H1 (cell line): ENCODE measurements at regions not wholly inside any gene's neighbourhood (a gene's known extent, or its start where the extent isn't known, plus 50 kb on each side); places are given as distances from the start of the nearest gene placed in this dataset.

Experiments
- CTCF ChIA-PET: fragments of 300-600 bp; sonication (Branson Sonifier 250); formaldehyde crosslinking; loops from one replicate; lab custom pipeline; 2021; ENCODE audit not compliant: partially characterized antibody; lab: Charles Lee
- POLR2A ChIA-PET: fragments of 300-600 bp; sonication (Branson Sonifier 250); formaldehyde crosslinking; loops from one replicate; lab custom pipeline; 2021; ENCODE audit warnings: inconsistent platforms; ENCODE audit not compliant: partially characterized antibody; lab: Charles Lee
- DNase-seq, 2 experiments: peaks; one replicate each; pipeline versions ENCODE4 v3.0.0 to v3.0.0-alpha.2; 2010 to 2022; ENCODE audit warnings: low spot score in 2 of 2, low read depth in 1 of 2, mixed read lengths in 1 of 2
- FAIRE-seq: peaks from 2 replicates; lab custom pipeline; 2011; peaks lifted over from hg19 to GRCh38; lab: Jason Lieb, UNC
- H2AFZ ChIP-seq: 2 replicates; pipeline ENCODE4 v1.8.1; 2012; ENCODE audit warnings: low read length, inconsistent platforms
- H2AK5ac ChIP-seq: 2 replicates; pipeline ENCODE4 v1.6.1; 2013; ENCODE audit warnings: low read depth, low read length
- H2BK120ac ChIP-seq: replicated peaks from 2 replicates; pipeline ENCODE3; 2013; ENCODE audit warnings: low read depth, low read length, inconsistent platforms
- H2BK12ac ChIP-seq: 2 replicates; pipeline ENCODE4 v1.6.1; 2013; ENCODE audit warnings: low read depth, low read length
- H2BK15ac ChIP-seq: 2 replicates; pipeline ENCODE4 v1.6.1; 2013; ENCODE audit warnings: low read length
- H2BK20ac ChIP-seq: 2 replicates; pipeline ENCODE4 v1.6.1; 2013; ENCODE audit warnings: low read length
- H2BK5ac ChIP-seq: 2 replicates; pipeline ENCODE4 v1.6.1; 2013; ENCODE audit warnings: low read depth, low read length
- H3K14ac ChIP-seq: 2 replicates; pipeline ENCODE4 v1.6.1; 2013; ENCODE audit warnings: inconsistent platforms; ENCODE audit not compliant: insufficient read length
- H3K18ac ChIP-seq: 2 replicates; pipeline ENCODE4 v1.6.1; 2013; ENCODE audit warnings: low read length; ENCODE audit errors: extremely low read depth
- H3K23ac ChIP-seq: 2 replicates; pipeline ENCODE4 v1.6.1; 2013; ENCODE audit warnings: inconsistent platforms; ENCODE audit not compliant: insufficient read length
- H3K23me2 ChIP-seq: 2 replicates; pipeline ENCODE4 v1.6.1; 2013; ENCODE audit warnings: low read depth, low read length
- H3K27ac ChIP-seq: 2 replicates; pipeline ENCODE4 v1.6.1; 2011; ENCODE audit warnings: low read depth, low read length, inconsistent platforms
- H3K27me3 ChIP-seq, 4 experiments: replicated peaks in 1 of 4; 1 replicate in 1 of 4; 2 replicates in 3 of 4; pipeline versions ENCODE4 v1.6.1 to v1.8.1; 2011 to 2013; ENCODE audit warnings: low read length in 3 of 4, mild to moderate bottlenecking in 3 of 4, inconsistent platforms in 2 of 4, mixed read lengths in 2 of 4, moderate library complexity in 1 of 4; ENCODE audit not compliant: control insufficient read depth in 3 of 4, insufficient read depth in 3 of 4; ENCODE audit errors: extremely low read depth in 1 of 4
- H3K36me3 ChIP-seq, 4 experiments: 2 replicates each; pipeline versions ENCODE4 v1.6.1 to v1.8.1; 2011 to 2013; ENCODE audit warnings: mild to moderate bottlenecking in 4 of 4, low read length in 3 of 4, moderate library complexity in 2 of 4, control low read depth in 1 of 4, inconsistent platforms in 1 of 4; ENCODE audit not compliant: insufficient read depth in 4 of 4, control insufficient read depth in 2 of 4
- H3K4ac ChIP-seq: replicated peaks from 2 replicates; pipeline ENCODE3; 2013; ENCODE audit warnings: low read length, low read depth, mixed read lengths, inconsistent platforms; ENCODE audit not compliant: insufficient read length
- H3K4me1 ChIP-seq, 4 experiments: replicated peaks in 1 of 4; 1 replicate in 1 of 4; 2 replicates in 3 of 4; pipeline versions ENCODE4 v1.6.1 to v1.8.1; 2011 to 2013; ENCODE audit warnings: low read length in 3 of 4, inconsistent platforms in 2 of 4, mixed read lengths in 1 of 4; ENCODE audit not compliant: insufficient read depth in 4 of 4, control insufficient read depth in 3 of 4
- H3K4me2 ChIP-seq, 2 experiments: 2 replicates each; pipeline versions ENCODE4 v1.6.1 to v1.8.1; 2011 to 2013; ENCODE audit warnings: low read depth in 2 of 2, low read length in 2 of 2, control low read depth in 1 of 2, inconsistent platforms in 1 of 2, mild to moderate bottlenecking in 1 of 2; ENCODE audit not compliant: insufficient read depth in 1 of 2
- H3K4me3 ChIP-seq, 4 experiments: fragments of 200-600, 300-600 bp in 1 of 4; sonication (generic), shearing (Covaris generic), sonication (Bioruptor Twin) in 1 of 4; 2 replicates each; pipeline versions ENCODE4 v1.5.1 to v1.8.1; 2011 to 2016; ENCODE audit warnings: low read length in 4 of 4, low read depth in 3 of 4, control low read depth in 2 of 4, inconsistent platforms in 2 of 4, mild to moderate bottlenecking in 2 of 4, mixed read lengths in 1 of 4, moderate library complexity in 1 of 4; ENCODE audit not compliant: insufficient read depth in 2 of 4; ENCODE audit errors: extremely low read depth in 1 of 4
- H3K56ac ChIP-seq: replicated peaks from 2 replicates; pipeline ENCODE3; 2013; ENCODE audit warnings: low read depth, mild to moderate bottlenecking, mixed read lengths, low read length, inconsistent platforms; ENCODE audit not compliant: insufficient read length
- H3K79me1 ChIP-seq: 2 replicates; pipeline ENCODE4 v1.6.1; 2013; ENCODE audit warnings: low read depth, low read length, control low read depth
- H3K79me2 ChIP-seq, 2 experiments: 2 replicates each; pipeline versions ENCODE4 v1.6.1 to v1.8.1; 2012 to 2013; ENCODE audit warnings: low read length in 2 of 2, mild to moderate bottlenecking in 2 of 2, inconsistent platforms in 1 of 2; ENCODE audit not compliant: insufficient read depth in 2 of 2, control insufficient read depth in 1 of 2
- H3K9ac ChIP-seq, 4 experiments: replicated peaks in 1 of 4; 1 replicate in 1 of 4; 2 replicates in 3 of 4; pipeline versions ENCODE4 v1.6.1 to v1.8.1; 2011 to 2013; ENCODE audit warnings: low read depth in 3 of 4, low read length in 3 of 4, control low read depth in 2 of 4, mild to moderate bottlenecking in 2 of 4, moderate library complexity in 2 of 4, inconsistent platforms in 1 of 4; ENCODE audit errors: extremely low read depth in 1 of 4
- H3K9me3 ChIP-seq, 2 experiments: 2 replicates each; pipeline versions ENCODE4 v1.6.1 to v1.8.1; 2012 to 2013; ENCODE audit warnings: mild to moderate bottlenecking in 2 of 2, moderate library complexity in 2 of 2, control low read depth in 1 of 2, inconsistent platforms in 1 of 2, low read depth in 1 of 2, low read length in 1 of 2, mixed read lengths in 1 of 2; ENCODE audit not compliant: insufficient read depth in 2 of 2
- H4K20me1 ChIP-seq, 2 experiments: replicated peaks in 1 of 2; 2 replicates each; pipeline versions ENCODE3 to v1.8.1; 2011 to 2013; ENCODE audit warnings: inconsistent platforms in 2 of 2, low read length in 2 of 2, mild to moderate bottlenecking in 1 of 2; ENCODE audit not compliant: insufficient read depth in 2 of 2, control insufficient read depth in 1 of 2
- H4K5ac ChIP-seq: 2 replicates; pipeline ENCODE4 v1.6.1; 2013; ENCODE audit warnings: low read length, low read depth, mixed read lengths, inconsistent platforms; ENCODE audit not compliant: insufficient read length
- H4K8ac ChIP-seq: 2 replicates; pipeline ENCODE4 v1.8.0; 2013; ENCODE audit warnings: mild to moderate bottlenecking, moderate library complexity, low read length, inconsistent platforms; ENCODE audit not compliant: insufficient read depth; ENCODE audit errors: extremely low read depth
- H4K91ac ChIP-seq: replicated peaks from 2 replicates; pipeline ENCODE3; 2013; ENCODE audit warnings: low read length, mixed read lengths, inconsistent platforms; ENCODE audit not compliant: insufficient read length
- EGR1 ChIP-seq: IDR thresholded peaks from 2 replicates; pipeline ENCODE4 v1.6.1; 2011; ENCODE audit warnings: low read depth, low read length, borderline replicate concordance
- EP300 ChIP-seq, 2 experiments: IDR thresholded peaks; 1 replicate in 1 of 2; 2 replicates in 1 of 2; pipeline ENCODE4 v1.6.1; 2011 to 2012; ENCODE audit warnings: low read depth in 2 of 2, low read length in 2 of 2, mild to moderate bottlenecking in 2 of 2, borderline replicate concordance in 1 of 2, inconsistent platforms in 1 of 2, moderate library complexity in 1 of 2
- GTF2F1 ChIP-seq: IDR thresholded peaks from 2 replicates; pipeline ENCODE4 v1.6.1; 2012; ENCODE audit warnings: low read depth, low read length, improper control_type of control experiment, borderline replicate concordance
- JUND ChIP-seq: IDR thresholded peaks from 2 replicates; pipeline ENCODE4 v1.6.1; 2011; ENCODE audit warnings: mild to moderate bottlenecking, improper control_type of control experiment, low read length
- KDM1A ChIP-seq: fragments of 200-600, 300-600 bp; sonication (generic); IDR thresholded peaks from 2 replicates; pipeline ENCODE4 v1.7.1; 2016; ENCODE audit warnings: mild to moderate bottlenecking, low read length, borderline replicate concordance
- MAFK ChIP-seq: IDR thresholded peaks from 2 replicates; pipeline ENCODE4 v1.6.1; 2012; ENCODE audit warnings: low read depth, mild to moderate bottlenecking, improper control_type of control experiment, low read length
- POU5F1 ChIP-seq: IDR thresholded peaks from 2 replicates; pipeline ENCODE4 v1.6.1; 2011; ENCODE audit warnings: low read depth, mild to moderate bottlenecking, low read length, moderate library complexity
- RAD21 ChIP-seq, 2 experiments: IDR thresholded peaks in 1 of 2; conservative IDR thresholded peaks in 1 of 2; 2 replicates each; pipeline ENCODE4 v1.6.1; 2011; ENCODE audit warnings: low read depth in 2 of 2, low read length in 2 of 2, improper control_type of control experiment in 1 of 2, inconsistent platforms in 1 of 2, mild to moderate bottlenecking in 1 of 2, moderate library complexity in 1 of 2
- RNF2 ChIP-seq: fragments of 200-900, 300-1000 bp; sonication (generic); IDR thresholded peaks from 2 replicates; pipeline ENCODE4 v1.7.1; 2016; ENCODE audit warnings: borderline replicate concordance, low read depth, mild to moderate bottlenecking, antibody characterized with exemption, low read length; ENCODE audit not compliant: poor library complexity, severe bottlenecking; ENCODE audit errors: missing control alignments
- SIX5 ChIP-seq: IDR thresholded peaks from 2 replicates; pipeline ENCODE4 v1.6.1; 2011; ENCODE audit warnings: mild to moderate bottlenecking, low read depth, low read length
- SP4 ChIP-seq: IDR thresholded peaks from 2 replicates; pipeline ENCODE4 v1.6.1; 2012; ENCODE audit warnings: low read length, inconsistent platforms
- TAF1 ChIP-seq: IDR thresholded peaks from 2 replicates; pipeline ENCODE4 v1.6.1; 2011; ENCODE audit warnings: mild to moderate bottlenecking, low read depth, low read length
- TCF12 ChIP-seq: IDR thresholded peaks from 2 replicates; pipeline ENCODE4 v1.6.1; 2011; ENCODE audit warnings: low read depth, mild to moderate bottlenecking, low read length
- WGBS, 2 experiments: shearing (Covaris generic) in 1 of 2; methylation state at CpG; one replicate each; pipeline versions ENCODE4 v1.1.6 to v1.1.7; 2013 to 2015; ENCODE audit warnings: low lambda C conversion rate in 2 of 2, mixed read lengths in 2 of 2, inconsistent platforms in 1 of 2, low coverage in 1 of 2, missing lambda C conversion rate in 1 of 2; ENCODE audit not compliant: insufficient replicate concordance in 2 of 2, insufficient coverage in 1 of 2, insufficient read length in 1 of 2; ENCODE audit errors: extremely low coverage in 1 of 2, missing lambda C conversion rate in 1 of 2; 5-methylcytosine and 5-hydroxymethylcytosine counted together

- Histone ChIP-seq H3K79me1 (no peaks in the 10 kb centered on the region), H3K27me3 (no peaks in the 10 kb centered on the region), H2BK5ac (no peak overlapping the region), H3K9ac (no peak overlapping the region), H2AFZ (no peak overlapping the region), H2BK120ac (no peak overlapping the region), H3K4me2 (no peak overlapping the region), H4K5ac (no peak overlapping the region), H3K9me3 (no peaks in the 10 kb centered on the region), H3K4ac (no peak overlapping the region), H4K8ac (no peak overlapping the region), H3K36me3 (no peaks in the 10 kb centered on the region), H3K4me3 (no peak overlapping the region), H3K14ac (no peak overlapping the region), H2BK20ac (no peak overlapping the region), H4K91ac (no peak overlapping the region), H2AK5ac (no peak overlapping the region), H3K56ac (no peak overlapping the region), H3K27ac (no peak overlapping the region), H2BK15ac (no peak overlapping the region), H4K20me1 (no peaks in the 10 kb centered on the region), H3K79me2 (no peaks in the 10 kb centered on the region), H3K4me1 (no peaks in the 10 kb centered on the region), H3K18ac (no peak overlapping the region), H3K23me2 (no peaks in the 10 kb centered on the region), H3K23ac (no peak overlapping the region), H2BK12ac (no peak overlapping the region)
- WGBS, 2 experiments: 37% methylated on average over 2 of the region's 2 CpGs; no CpG with 5 or more reads in 1 of the 2 experiments
- no peak for FAIRE-seq
- ChIA-PET CTCF (no interaction called here), POLR2A (no interaction called here)
- DNase-seq: no peak
- TF ChIP-seq SIX5: no peak
- no peak for TF ChIP-seq JUND
- no peak for TF ChIP-seq KDM1A
- TF ChIP-seq RNF2: no peak
- no peak for TF ChIP-seq MAFK
- TF ChIP-seq TCF12: no peak
- no peak for TF ChIP-seq RAD21 (IDR thresholded peaks at IDR 0.05 in 1 of 2, conservative IDR thresholded peaks at IDR 0.05 in 1 of 2; ENCODE audit: low read depth in 2 of 2, low read length in 2 of 2)
- no peak for TF ChIP-seq TAF1
- no peak for TF ChIP-seq SP4
- TF ChIP-seq EP300 (IDR thresholded peaks at IDR 0.05; ENCODE audit: borderline replicate concordance in 1 of 2, low read depth in 2 of 2, low read length in 2 of 2): no peak
- TF ChIP-seq POU5F1: no peak
- TF ChIP-seq GTF2F1: no peak
- TF ChIP-seq EGR1: no peak
These were observed 239.4 kb downstream of the LURAP1L start for GRCh38 chr9:13013991-13014883.
